NCI-H1417 treated with DMSO at 0.1 percent for 48 hours (cell line): ENCODE measurements at regions not wholly inside any gene's neighbourhood (a gene's known extent, or its start where the extent isn't known, plus 50 kb on each side); places are given as distances from the start of the nearest gene placed in this dataset.

Experiments used
- DNase-seq: peaks from one replicate; lab custom pipeline; 2025; lab: John Stamatoyannopoulos, UW

DNA sequence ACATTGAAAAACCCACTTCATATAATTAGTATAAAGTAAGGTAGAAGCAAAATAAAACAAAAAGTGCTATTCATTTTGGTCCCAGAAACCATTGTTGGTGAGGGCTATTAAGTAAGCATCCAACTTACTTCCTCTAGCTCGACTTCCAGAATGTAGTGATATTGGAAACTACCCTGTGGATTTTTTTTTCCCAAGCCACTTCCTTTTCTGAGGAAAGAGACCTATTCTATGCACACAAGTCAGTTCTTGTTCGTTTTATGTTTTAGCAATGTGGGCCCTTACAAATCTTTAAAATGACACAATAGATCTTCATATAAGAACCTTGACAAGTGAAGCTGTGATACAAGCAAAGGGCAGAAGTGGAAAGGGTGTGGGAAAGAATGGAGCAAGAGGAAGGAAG, 402.0 kb upstream of the TBL1XR1 start:
- no peak for DNase-seq

- DNase-seq: no peak
Measured at GRCh38 chr3:177599837-177600236, 402.6 kb upstream of the TBL1XR1 start.

- no peak for DNase-seq
Measured at GRCh38 chr3:177600411-177600810, 403.1 kb upstream of the TBL1XR1 start.

- no peak for DNase-seq
Measured at GRCh38 chr3:177601152-177601551, 403.9 kb upstream of the TBL1XR1 start.

DNA sequence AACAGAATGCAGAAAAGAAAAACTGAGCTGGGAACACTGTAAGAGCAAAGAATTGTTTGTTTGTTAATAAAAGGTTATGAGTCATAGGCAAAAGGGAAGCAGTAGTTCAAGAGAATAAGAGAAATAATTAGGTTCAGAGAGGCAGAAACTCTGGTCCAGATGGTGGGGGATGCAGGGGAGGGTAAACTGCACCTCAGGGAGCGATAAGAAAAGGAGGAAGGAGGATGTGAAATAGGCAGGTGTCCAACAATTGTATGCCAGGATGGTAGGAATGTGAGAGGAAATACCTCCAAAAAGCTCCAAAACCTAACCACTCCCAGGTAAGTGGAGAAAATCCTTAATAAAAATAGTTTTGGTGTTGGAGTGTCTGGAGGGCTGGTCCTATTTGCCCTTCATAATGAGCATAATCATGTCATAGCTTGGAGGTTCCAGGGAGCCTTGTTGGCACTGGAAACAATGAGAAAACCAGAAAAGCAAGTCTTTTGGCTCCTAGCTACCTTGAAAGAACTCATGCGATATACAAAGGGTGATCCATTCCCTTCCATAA, 405.4 kb upstream of the TBL1XR1 start:
- DNase-seq: no peak

GRCh38 chr3:177603148-177603603, 405.9 kb upstream of the TBL1XR1 start:
- no peak for DNase-seq

DNA sequence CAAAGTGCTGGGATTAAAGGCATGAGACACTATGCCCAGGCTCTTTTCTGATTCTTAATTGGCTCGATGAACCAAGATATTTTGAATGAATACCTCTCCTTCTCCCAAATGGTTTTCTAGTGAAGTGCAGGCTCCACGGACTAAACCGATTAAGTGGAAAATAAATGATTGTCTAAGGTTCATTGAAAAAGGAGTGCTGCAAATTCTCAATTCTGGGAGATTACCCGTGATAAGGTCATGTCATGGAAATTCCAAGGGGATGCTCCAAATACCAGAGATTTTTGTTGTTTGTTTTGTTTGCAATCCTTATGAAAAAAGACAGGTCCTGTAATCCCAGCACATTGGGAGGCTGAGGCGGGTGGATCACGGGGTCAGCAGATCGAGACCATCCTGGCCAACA, 406.9 kb upstream of the TBL1XR1 start:
- no peak for DNase-seq

- no peak for DNase-seq
Measured at GRCh38 chr3:177606891-177607290, 409.6 kb upstream of the TBL1XR1 start.

- DNase-seq: no peak
Measured at GRCh38 chr3:177607589-177607988, 410.3 kb upstream of the TBL1XR1 start.

- DNase-seq: no peak
Measured at GRCh38 chr3:177608443-177608842, 411.2 kb upstream of the TBL1XR1 start.

GRCh38 chr3:177609613-177610012, 412.3 kb upstream of the TBL1XR1 start:
- DNase-seq: no peak

- DNase-seq: no peak
Measured at GRCh38 chr3:177610262-177610661, 413.0 kb upstream of the TBL1XR1 start.

GRCh38 chr3:177610686-177611633, 413.7 kb upstream of the TBL1XR1 start:
- peak; percentile 56 for DNase-seq

DNA sequence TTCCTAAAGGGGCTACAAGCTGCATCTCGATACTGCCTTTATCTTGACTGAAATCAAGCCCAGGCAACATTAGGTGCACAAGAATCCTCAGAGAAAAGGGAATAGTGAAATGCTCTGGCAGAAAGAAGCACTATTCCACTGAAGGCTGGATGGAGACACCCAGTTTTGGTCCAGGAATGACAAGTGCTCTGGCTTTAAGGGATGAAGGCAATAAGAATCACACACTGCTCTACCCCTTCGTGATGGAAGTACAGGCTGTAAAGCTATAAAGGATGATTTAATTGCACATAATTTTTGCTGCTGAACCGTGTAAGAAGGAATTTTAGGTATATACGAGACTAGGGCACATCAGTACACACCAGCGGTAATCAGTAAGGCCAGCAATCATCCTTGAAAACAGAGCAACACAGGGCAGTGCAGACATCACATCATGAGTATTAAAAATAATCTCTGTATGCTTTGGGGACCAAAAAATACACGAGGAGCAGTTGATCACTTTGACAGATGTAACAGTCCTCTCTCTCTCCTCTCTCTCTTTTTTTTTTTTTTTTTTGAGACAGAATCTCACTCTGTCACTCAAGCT, 414.6 kb upstream of the TBL1XR1 start:
- peak; percentile 25 for DNase-seq

DNA sequence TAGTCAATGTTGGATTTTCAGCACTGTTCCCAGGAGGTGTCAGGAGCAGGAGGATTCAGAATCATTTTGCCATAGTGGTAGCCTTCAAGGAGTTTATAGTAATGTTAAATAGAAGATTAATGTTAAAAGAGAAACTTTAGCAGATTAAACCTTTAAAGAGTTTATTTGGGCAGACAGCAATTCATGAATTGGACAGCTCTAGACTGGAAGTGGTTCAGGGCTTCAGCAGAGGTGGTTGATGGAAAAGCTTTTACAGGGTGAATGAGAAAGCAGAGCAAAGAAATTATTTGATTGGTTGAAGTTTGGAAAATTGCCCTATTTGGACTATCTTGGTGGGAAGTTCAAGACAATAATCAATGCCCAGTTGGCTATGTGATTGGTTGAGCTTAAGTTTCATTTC, 416.6 kb upstream of the TBL1XR1 start:
- no peak for DNase-seq

GRCh38 chr3:177615015-177615414, 417.7 kb upstream of the TBL1XR1 start:
- no peak for DNase-seq

DNA sequence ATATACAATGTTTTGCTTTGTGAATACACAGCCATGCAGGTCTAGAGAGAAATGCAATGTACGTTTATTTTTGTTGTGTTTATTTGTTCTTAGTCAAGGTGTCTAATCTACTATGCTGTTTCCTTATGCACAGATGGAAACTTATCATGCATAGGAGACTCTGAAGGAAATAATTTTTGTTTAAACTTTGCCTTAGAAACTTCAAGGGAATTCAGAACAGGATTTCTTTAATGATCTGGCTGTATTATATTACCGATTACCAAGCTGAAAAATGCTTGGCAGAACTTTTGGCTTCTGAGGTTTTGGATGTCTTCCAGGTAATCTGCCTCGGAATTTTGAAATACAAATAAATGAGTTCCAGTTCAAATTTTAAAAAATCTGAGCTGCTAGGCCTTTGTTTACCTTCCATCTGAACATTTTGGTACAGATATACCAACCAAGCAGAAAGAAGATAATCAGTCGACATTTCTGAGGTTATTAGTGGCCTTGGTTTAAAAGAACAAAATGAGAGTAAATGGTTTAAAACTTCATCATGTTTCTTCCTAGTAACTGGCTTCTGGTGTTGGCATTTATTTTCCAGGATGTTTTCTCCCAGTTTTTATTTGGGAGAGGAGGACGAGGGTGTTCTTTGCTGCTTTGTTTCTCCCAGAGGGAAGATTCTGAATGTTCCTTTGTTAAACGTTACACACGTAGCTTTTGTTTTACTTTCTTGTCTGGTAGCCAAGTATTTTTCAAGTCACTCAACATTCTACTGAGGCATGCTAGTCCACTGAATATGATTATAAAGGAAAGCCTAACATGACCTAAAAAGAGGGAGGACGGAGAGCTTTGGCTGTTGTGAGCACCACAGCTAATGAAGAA, 421.8 kb upstream of the TBL1XR1 start:
- DNase-seq: no peak

DNA sequence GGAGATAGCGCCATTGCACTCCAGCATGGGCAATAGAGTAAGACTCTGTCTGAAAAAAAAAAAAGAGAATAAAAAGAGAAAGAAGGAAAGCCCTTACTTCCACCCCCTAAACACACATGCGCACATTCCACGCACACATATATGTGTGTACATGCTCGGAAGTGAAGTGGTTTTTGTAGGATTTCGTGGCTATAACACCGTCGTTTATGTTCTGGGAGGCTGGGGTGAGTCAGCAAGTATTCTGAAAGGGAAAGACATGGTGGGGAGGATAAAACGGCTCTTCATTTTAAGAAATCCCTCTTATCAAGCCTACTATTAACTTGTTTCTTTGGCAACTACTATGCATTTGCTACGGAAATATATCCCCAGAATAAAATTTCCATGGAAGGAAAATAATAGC, 422.8 kb upstream of the TBL1XR1 start:
- DNase-seq: no peak

- no peak for DNase-seq
Measured at GRCh38 chr3:177622520-177622919, 425.2 kb upstream of the TBL1XR1 start.

- no peak for DNase-seq
Measured at GRCh38 chr3:177622982-177623617, 425.8 kb upstream of the TBL1XR1 start.
